Activated naive CD4-positive, alpha-beta T cell treated with anti-CD3 and anti-CD28 coated beads, Interleukin-2, amount 10 ng/mL, durations not matched to agents 7 days and 5 days (primary cell): ENCODE measurements at regions not wholly inside any gene's neighbourhood (a gene's known extent, or its start where the extent isn't known, plus 50 kb on each side); places are given as distances from the start of the nearest gene placed in this dataset.
A peak's percentile ranks its signal among the peaks of the same experiment; 100 is the strongest.

Source experiments
- CTCF ChIA-PET: fragments of 350-600 bp; sonication (Branson Sonifier 250); formaldehyde crosslinking; loops from one replicate; lab custom pipeline; 2021; ENCODE audit warnings: antibody characterized with exemption; lab: Charles Lee
- DNase-seq: peaks from one replicate; pipeline ENCODE4 v3.0.0-alpha.2; 2020
- H3K27ac Mint-ChIP-seq: one replicate; pipeline ENCODE4 v1.8.0; 2021; ENCODE audit warnings: mild to moderate bottlenecking, moderate library complexity, mixed read lengths
- H3K27me3 Mint-ChIP-seq: one replicate; pipeline ENCODE4 v1.8.0; 2021; ENCODE audit warnings: mild to moderate bottlenecking, mixed read lengths
- H3K36me3 Mint-ChIP-seq: one replicate; pipeline ENCODE4 v1.8.0; 2021; ENCODE audit warnings: mixed read lengths
- H3K4me1 Mint-ChIP-seq: one replicate; pipeline ENCODE4 v1.8.0; 2021; ENCODE audit warnings: mixed read lengths
- H3K4me3 Mint-ChIP-seq: one replicate; pipeline ENCODE4 v1.8.0; 2021; ENCODE audit warnings: mild to moderate bottlenecking, moderate library complexity, mixed read lengths
- H3K9me3 Mint-ChIP-seq: one replicate; pipeline ENCODE4 v1.8.0; 2021; ENCODE audit warnings: mixed read lengths

- CTCF ChIA-PET = no interaction called here
- H3K27ac Mint-ChIP-seq = no peak overlapping the region
- peaks cover 11% of the 10 kb centered on the region for H3K4me1 Mint-ChIP-seq
- DNase-seq = no peak
- no peaks in the 10 kb centered on the region for H3K9me3 Mint-ChIP-seq
- peaks cover 3% of the 10 kb centered on the region for H3K27me3 Mint-ChIP-seq
- H3K36me3 Mint-ChIP-seq = no peaks in the 10 kb centered on the region
- no peak overlapping the region for H3K4me3 Mint-ChIP-seq
Observed at GRCh38 chr13:50353651-50354415, 338.6 kb downstream of the KCNRG start.

- Mint-ChIP-seq H3K27me3 (peaks cover 3% of the 10 kb centered on the region), H3K4me1 (peaks cover 24% of the 10 kb centered on the region), H3K36me3 (no peaks in the 10 kb centered on the region), H3K4me3 (no peak overlapping the region), H3K27ac (no peak overlapping the region), H3K9me3 (no peaks in the 10 kb centered on the region)
- CTCF ChIA-PET = no interaction called here
- DNase-seq = no peak
Observed at GRCh38 chr13:50355797-50356196, 340.6 kb downstream of the KCNRG start.

DNA sequence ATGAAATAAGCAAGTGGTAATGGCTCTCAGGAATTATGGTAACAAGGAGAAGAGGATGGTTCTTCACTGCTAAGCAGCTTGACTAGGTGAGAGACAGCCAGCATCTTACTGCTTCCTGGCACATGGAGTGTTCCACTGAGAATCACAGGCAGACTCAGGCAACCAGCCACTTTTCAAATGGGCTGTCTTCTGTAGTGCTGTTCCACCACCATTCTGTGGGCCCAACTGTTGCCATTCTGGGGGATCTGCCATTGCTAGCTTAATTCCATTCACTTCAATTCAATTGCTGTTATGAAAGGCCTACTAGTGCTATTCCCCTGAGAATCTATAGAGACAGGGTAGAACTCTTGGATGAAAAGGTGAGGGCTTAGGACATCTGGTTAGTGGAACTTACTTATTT lies 341.9 kb downstream of the KCNRG start:
- peaks cover 37% of the 10 kb centered on the region for H3K4me1 Mint-ChIP-seq
- no peak overlapping the region for H3K27ac Mint-ChIP-seq
- DNase-seq = no peak
- no peak overlapping the region for H3K4me3 Mint-ChIP-seq
- no peaks in the 10 kb centered on the region for H3K27me3 Mint-ChIP-seq
- H3K36me3 Mint-ChIP-seq = no peaks in the 10 kb centered on the region
- CTCF ChIA-PET = interaction anchor here (1.3 to 1.6 kb wide), 2 partner anchors 9 to 19 kb away, joined by 3 to 5 read pairs; no protein-coding TSS in a partner anchor
- no peaks in the 10 kb centered on the region for H3K9me3 Mint-ChIP-seq

DNA sequence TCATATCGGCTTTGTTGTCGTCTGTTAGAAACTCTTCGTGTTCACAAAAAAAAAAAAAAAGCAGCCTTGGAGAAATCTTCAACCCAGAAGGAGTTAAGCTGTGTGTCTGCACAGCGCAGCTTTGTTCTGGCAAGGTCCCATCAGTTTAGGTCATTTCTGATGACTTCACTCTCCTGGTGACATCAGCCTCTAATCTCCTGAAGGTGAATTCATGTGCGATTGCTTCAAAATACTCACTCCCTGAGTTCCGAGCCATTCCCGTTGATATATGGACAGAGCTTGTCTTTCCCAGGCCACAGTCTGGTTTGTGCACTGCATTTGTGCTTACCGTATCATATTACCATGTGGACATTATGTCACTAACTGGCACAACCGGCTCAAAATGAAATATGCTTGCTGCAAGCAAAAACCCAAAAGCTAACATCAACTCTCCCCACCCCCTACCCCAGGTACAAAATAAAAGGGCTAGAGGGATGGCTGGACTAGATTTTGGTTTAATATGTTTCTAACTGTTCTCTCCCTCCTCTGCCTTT lies 342.4 kb downstream of the KCNRG start:
- no peak overlapping the region for H3K27ac Mint-ChIP-seq
- no peak overlapping the region for H3K4me3 Mint-ChIP-seq
- peaks cover 37% of the 10 kb centered on the region for H3K4me1 Mint-ChIP-seq
- no peaks in the 10 kb centered on the region for H3K27me3 Mint-ChIP-seq
- no peak for DNase-seq
- H3K9me3 Mint-ChIP-seq = no peaks in the 10 kb centered on the region
- CTCF ChIA-PET = interaction anchor here (1.3 to 1.6 kb wide), 2 partner anchors 8 to 18 kb away, joined by 3 to 5 read pairs; no protein-coding TSS in a partner anchor
- no peaks in the 10 kb centered on the region for H3K36me3 Mint-ChIP-seq

DNA sequence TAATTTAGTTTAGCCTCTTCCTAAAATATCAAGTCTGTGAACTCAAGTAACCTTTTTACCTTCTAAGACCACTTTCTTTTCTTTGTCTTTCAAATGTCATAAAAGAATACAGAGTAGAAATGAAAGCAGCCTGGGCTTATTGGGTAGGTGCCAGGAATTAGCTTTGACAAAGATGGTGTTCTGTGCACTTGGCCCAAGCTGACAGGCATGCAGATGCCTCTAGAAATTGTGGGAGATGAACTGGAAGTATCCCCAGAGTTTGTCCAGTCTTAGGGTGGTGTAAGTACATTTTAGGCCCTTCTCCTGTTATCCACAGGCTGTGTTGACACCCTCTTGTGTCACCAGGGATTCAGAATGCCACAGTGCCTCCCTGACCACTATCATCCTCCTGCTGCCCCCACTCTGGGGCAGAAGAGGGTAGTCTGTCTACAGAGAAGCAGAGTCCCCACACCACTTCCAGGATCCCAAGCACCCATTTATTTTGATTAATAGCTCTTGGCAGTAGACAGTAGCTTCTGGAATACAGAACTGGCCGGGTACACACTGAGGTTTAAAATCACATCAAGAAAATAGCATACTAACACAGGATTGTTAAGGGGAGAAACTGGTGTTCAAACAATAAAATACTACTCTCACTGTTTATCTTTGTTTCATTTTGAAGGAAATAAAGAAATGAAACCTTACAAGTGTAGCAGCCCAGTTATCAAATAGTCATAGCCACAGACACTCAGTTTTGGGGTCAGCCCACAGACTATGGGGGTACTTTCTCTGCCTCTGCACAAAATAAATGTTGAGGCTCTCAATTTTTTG lies 343.2 kb downstream of the KCNRG start:
- no peaks in the 10 kb centered on the region for H3K9me3 Mint-ChIP-seq
- no peaks in the 10 kb centered on the region for H3K36me3 Mint-ChIP-seq
- H3K27me3 Mint-ChIP-seq = no peaks in the 10 kb centered on the region
- DNase-seq = no peak
- H3K4me3 Mint-ChIP-seq = no peak overlapping the region
- CTCF ChIA-PET = interaction anchor here (1.3 to 1.6 kb wide), 2 partner anchors 7 to 18 kb away, joined by 3 to 5 read pairs; no protein-coding TSS in a partner anchor
- H3K27ac Mint-ChIP-seq = no peak overlapping the region
- H3K4me1 Mint-ChIP-seq = peaks cover 37% of the 10 kb centered on the region

DNA sequence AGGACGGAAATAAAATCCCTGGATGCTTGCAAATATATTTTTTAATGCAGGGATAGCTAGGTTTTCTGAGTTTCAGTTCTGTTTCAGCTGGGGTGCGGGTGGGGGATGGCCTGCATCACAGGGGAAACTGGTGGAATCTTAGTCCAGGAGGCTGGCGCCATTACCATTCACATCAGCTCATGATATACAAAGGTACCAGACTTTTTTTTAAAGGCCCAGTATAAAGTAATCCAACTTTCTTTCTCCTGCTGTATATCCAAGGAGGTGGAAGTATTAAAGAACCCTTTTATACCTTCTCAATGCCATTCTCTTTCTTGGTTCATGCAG lies 343.8 kb downstream of the KCNRG start:
- no peak for DNase-seq
- Mint-ChIP-seq H3K36me3 (no peaks in the 10 kb centered on the region), H3K4me1 (peaks cover 37% of the 10 kb centered on the region), H3K27ac (no peak overlapping the region), H3K27me3 (no peaks in the 10 kb centered on the region), H3K9me3 (no peaks in the 10 kb centered on the region), H3K4me3 (no peak overlapping the region)
- CTCF ChIA-PET = no interaction called here

DNA sequence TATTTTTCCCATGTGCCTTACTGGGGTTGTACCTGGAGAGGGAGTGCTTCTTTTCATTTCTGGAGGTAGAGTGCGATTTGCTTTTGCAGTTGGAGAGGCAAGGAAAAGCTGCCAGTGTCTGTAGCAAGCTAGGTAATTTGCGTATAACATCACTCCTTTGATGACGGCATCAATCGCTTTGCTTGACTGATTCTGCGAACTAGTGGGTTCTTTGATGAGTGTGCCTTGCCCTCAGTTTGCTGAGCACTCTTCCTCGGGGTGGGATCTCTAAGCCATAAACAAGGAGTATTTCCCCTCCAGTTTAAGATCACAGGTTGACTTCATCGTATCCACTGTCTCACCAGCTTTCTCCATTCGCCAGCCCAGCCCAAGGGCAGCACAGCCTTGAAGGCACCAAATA lies 344.5 kb downstream of the KCNRG start:
- Mint-ChIP-seq H3K9me3 (no peaks in the 10 kb centered on the region), H3K27ac (no peak overlapping the region), H3K36me3 (no peaks in the 10 kb centered on the region), H3K27me3 (no peaks in the 10 kb centered on the region), H3K4me1 (peaks cover 36% of the 10 kb centered on the region), H3K4me3 (no peak overlapping the region)
- CTCF ChIA-PET = interaction anchor here (1.0 kb wide), 1 partner anchor 20 kb away, joined by 3 read pairs; no protein-coding TSS in a partner anchor
- no peak for DNase-seq

DNA sequence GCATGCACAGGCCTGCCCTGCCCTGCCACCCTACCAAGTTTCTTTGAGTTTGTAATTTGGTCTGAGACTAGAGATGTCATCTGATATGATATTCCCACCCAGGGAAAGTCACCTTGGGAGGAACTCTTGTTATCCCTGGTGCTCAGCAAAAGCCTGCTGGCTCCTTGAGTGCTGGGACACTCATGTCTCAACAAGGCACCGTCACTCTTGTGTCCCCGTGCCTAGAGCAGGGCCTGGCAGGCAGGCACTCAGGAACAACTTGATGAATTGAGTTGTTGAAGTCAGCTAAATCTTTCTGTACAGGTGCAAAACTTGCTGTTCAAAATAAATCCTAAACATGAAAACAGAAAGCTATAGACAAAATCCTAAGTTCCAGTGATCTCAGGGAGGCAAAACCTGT lies 345.4 kb downstream of the KCNRG start:
- no peak for DNase-seq
- Mint-ChIP-seq H3K36me3 (no peaks in the 10 kb centered on the region), H3K9me3 (no peaks in the 10 kb centered on the region), H3K27me3 (no peaks in the 10 kb centered on the region), H3K4me1 (peaks cover 35% of the 10 kb centered on the region), H3K4me3 (no peak overlapping the region), H3K27ac (no peak overlapping the region)
- CTCF ChIA-PET = interaction anchor here (0.8 to 1.0 kb wide), 3 partner anchors 21 to 166 kb away, joined by 3 read pairs; no protein-coding TSS in a partner anchor

- Mint-ChIP-seq H3K4me3 (no peak overlapping the region), H3K9me3 (no peaks in the 10 kb centered on the region), H3K4me1 (peaks cover 38% of the 10 kb centered on the region), H3K27ac (peak overlapping the region; percentile 34), H3K36me3 (no peaks in the 10 kb centered on the region), H3K27me3 (no peaks in the 10 kb centered on the region)
- CTCF ChIA-PET = interaction anchor here (0.8 to 1.0 kb wide), 2 partner anchors 134 to 165 kb away, joined by 3 read pairs; no protein-coding TSS in a partner anchor
- DNase-seq = no peak
Observed at GRCh38 chr13:50361282-50361681, 346.0 kb downstream of the KCNRG start.

GRCh38 chr13:50365408-50366391 lies 350.5 kb downstream of the KCNRG start:
- Mint-ChIP-seq H3K4me3 (peak overlapping the region; percentile 4), H3K36me3 (no peaks in the 10 kb centered on the region), H3K4me1 (peaks cover 35% of the 10 kb centered on the region), H3K27ac (peak overlapping the region; percentile 90), H3K27me3 (peaks cover 1% of the 10 kb centered on the region), H3K9me3 (no peaks in the 10 kb centered on the region)
- DNase-seq = peak; percentile 58
- CTCF ChIA-PET = interaction anchor here (1.6 kb wide), 1 partner anchor 8 kb away, joined by 5 read pairs; no protein-coding TSS in a partner anchor

- CTCF ChIA-PET = interaction anchor here (1.6 kb wide), 1 partner anchor 9 kb away, joined by 5 read pairs; no protein-coding TSS in a partner anchor
- Mint-ChIP-seq H3K27me3 (peaks cover 9% of the 10 kb centered on the region), H3K4me1 (peaks cover 26% of the 10 kb centered on the region), H3K9me3 (no peaks in the 10 kb centered on the region), H3K4me3 (peak overlapping the region; percentile 19), H3K36me3 (no peaks in the 10 kb centered on the region), H3K27ac (peak overlapping the region; percentile 90)
- DNase-seq = peak; percentile 34
Observed at GRCh38 chr13:50366488-50367174, 351.4 kb downstream of the KCNRG start.

DNA sequence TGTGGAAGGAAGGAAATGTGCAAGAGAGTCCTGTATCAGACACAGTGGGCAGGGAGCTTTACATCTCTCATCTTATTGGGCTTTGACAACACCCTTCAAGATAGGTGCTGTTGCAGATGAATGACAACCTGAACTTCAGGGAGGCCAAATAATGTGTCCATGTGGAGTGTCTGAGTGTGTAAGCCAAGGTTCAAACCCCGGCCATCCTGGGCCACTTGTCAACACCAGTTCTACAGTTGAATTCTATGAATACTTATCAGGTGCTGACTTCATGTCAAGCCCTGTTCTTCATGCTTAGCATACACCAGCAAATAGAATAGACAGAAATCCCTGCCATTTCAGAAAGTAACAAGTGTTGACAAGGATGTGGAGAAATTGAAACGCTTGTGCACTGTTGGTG lies 354.4 kb downstream of the KCNRG start:
- no peak overlapping the region for H3K27ac Mint-ChIP-seq
- no peaks in the 10 kb centered on the region for H3K9me3 Mint-ChIP-seq
- H3K4me1 Mint-ChIP-seq = peaks cover 22% of the 10 kb centered on the region
- peaks cover 25% of the 10 kb centered on the region for H3K27me3 Mint-ChIP-seq
- CTCF ChIA-PET = no interaction called here
- DNase-seq = no peak
- no peaks in the 10 kb centered on the region for H3K36me3 Mint-ChIP-seq
- no peak overlapping the region for H3K4me3 Mint-ChIP-seq
